Activated T-helper 2 cell treated with anti-CD3 and anti-CD28 coated beads, Interferon-gamma antibody, Interleukin-2, Interleukin-4, amounts not matched to agents 10 μg/mL and 5 μg/mL and 100 μg/mL, durations not matched to agents 14 hours and 24 hours and 36 hours (primary cell): ENCODE measurements at regions not wholly inside any gene's neighbourhood (a gene's known extent, or its start where the extent isn't known, plus 50 kb on each side); places are given as distances from the start of the nearest gene placed in this dataset.

Source experiments
- DNase-seq: peaks from one replicate; pipeline ENCODE4 v3.0.0; 2021; ENCODE audit warnings: low spot score
- H3K27ac Mint-ChIP-seq: one replicate; pipeline ENCODE4 v1.8.0; 2021; ENCODE audit warnings: mixed read lengths
- H3K27me3 Mint-ChIP-seq: one replicate; pipeline ENCODE4 v1.8.0; 2021; ENCODE audit warnings: low read depth, mixed read lengths
- H3K36me3 Mint-ChIP-seq: one replicate; pipeline ENCODE4 v1.8.0; 2021; ENCODE audit warnings: low read depth, mixed read lengths
- H3K4me1 Mint-ChIP-seq: one replicate; pipeline ENCODE4 v1.8.0; 2021; ENCODE audit warnings: low read depth, mixed read lengths
- H3K4me3 Mint-ChIP-seq: one replicate; pipeline ENCODE4 v1.8.0; 2021; ENCODE audit warnings: low read depth, mild to moderate bottlenecking, moderate library complexity, mixed read lengths
- H3K9me3 Mint-ChIP-seq: one replicate; pipeline ENCODE4 v1.8.0; 2021; ENCODE audit warnings: mixed read lengths
- intact Hi-C: fragments of 100-400 bp; cut with micrococcal nuclease; formaldehyde crosslinking; loops from one replicate; pipeline ENCODE4 v1.15.1; 2023

- Mint-ChIP-seq H3K36me3 (no peaks in the 10 kb centered on the region), H3K9me3 (no peaks in the 10 kb centered on the region), H3K4me3 (no peak overlapping the region), H3K4me1 (peaks cover 4% of the 10 kb centered on the region), H3K27ac (no peak overlapping the region), H3K27me3 (peaks cover 1% of the 10 kb centered on the region)
- intact Hi-C loops, result no loop called here
- no peak for DNase-seq
Measured at GRCh38 chr2:208545403-208546042, 138.9 kb downstream of the PTH2R start.

DNA sequence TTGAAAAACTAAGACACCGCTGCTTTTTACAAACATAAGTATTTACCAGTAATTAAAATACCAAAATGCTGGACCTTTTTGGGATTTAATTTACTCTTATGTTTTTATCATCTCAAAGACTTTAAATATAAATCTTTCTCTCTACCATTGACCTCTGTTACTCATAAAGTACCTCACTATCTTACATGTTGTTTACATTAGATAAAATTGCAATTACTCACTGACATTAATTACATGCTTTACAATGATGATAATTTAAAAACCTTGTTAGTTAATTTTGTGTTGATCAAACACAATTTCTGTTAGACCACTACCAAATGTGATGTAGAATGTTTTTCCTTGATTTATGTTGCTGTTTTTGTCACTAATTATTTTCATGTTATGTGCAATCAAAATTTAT, 139.5 kb downstream of the PTH2R start:
- no peaks in the 10 kb centered on the region for H3K9me3 Mint-ChIP-seq
- H3K27me3 Mint-ChIP-seq, result peaks cover 1% of the 10 kb centered on the region
- H3K27ac Mint-ChIP-seq, result no peak overlapping the region
- H3K4me3 Mint-ChIP-seq, result no peak overlapping the region
- intact Hi-C loops, result no loop called here
- no peaks in the 10 kb centered on the region for H3K36me3 Mint-ChIP-seq
- no peak for DNase-seq
- H3K4me1 Mint-ChIP-seq, result peaks cover 4% of the 10 kb centered on the region

DNA sequence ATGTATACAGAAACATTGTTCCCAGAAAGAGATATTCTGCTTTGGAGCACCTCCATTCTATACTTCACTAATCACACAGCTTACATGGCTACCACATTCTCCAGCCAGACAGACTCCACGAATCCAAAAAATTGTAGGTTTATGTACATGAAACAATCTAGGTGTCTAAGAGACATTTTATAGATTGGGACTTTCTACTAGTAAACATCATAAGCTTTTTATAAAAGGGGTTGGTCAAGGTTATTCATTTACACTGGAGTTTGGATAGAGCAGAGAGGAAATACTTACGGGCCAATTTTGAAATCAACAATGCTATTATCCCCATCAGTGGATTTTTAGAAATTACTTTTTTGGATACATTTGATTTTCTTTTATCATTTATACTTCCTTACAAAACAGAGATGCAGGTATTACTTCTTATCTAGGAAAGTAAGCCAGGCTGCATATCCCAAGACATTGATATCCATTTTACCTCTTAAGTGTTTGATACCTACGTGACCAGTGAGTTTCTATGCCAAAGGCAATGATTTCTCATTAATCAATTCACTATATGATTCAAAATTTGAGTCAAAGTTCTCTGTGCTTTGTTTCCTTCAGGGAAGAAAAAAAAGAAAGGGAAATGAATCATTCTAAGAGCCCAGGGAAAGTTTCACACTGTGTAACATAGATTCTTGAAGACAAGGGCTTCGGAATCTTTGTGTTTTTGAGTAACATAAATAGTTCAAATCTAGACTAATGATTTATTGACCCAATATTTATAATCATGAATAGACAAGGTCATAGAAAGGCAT, 140.5 kb downstream of the PTH2R start:
- Mint-ChIP-seq H3K27me3 (peaks cover 1% of the 10 kb centered on the region), H3K36me3 (no peaks in the 10 kb centered on the region), H3K4me1 (no peaks in the 10 kb centered on the region), H3K9me3 (no peaks in the 10 kb centered on the region), H3K27ac (no peak overlapping the region), H3K4me3 (no peak overlapping the region)
- intact Hi-C loops, result no loop called here
- no peak for DNase-seq

- no peaks in the 10 kb centered on the region for H3K36me3 Mint-ChIP-seq
- H3K4me1 Mint-ChIP-seq, result no peaks in the 10 kb centered on the region
- H3K9me3 Mint-ChIP-seq, result no peaks in the 10 kb centered on the region
- H3K4me3 Mint-ChIP-seq, result no peak overlapping the region
- no peak overlapping the region for H3K27ac Mint-ChIP-seq
- intact Hi-C loops, result no loop called here
- DNase-seq, result no peak
- peaks cover 1% of the 10 kb centered on the region for H3K27me3 Mint-ChIP-seq
Measured at GRCh38 chr2:208548700-208549099, 142.1 kb downstream of the PTH2R start.

DNA sequence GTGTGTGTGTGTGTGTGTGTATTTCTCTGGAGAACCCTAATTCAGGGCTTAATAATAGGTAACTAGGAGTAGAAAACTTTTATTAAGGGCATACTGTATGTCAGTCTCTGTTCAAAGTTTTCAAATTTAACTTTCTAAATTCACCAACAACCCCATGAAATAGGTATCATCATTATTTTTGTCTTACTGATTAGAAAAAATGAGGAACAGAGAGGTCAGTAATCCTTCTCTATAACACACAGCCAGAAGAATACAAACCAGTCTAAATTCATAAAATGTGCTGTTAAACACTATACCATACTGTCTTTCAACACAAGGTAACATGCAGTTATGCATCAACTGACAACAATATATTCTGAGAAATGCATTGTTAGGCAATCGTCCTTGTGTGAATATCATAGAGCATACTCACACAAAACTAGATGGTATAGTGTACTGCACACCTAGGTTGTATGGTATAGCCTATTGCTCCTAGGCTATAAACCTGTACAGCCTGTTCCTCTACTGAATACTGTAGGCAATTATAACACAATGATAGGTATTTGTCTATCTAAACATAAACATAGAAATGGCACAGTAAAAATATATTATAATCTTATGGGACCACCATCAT, 143.1 kb downstream of the PTH2R start:
- intact Hi-C loops, result no loop called here
- H3K27ac Mint-ChIP-seq, result no peak overlapping the region
- no peak for DNase-seq
- no peaks in the 10 kb centered on the region for H3K36me3 Mint-ChIP-seq
- H3K4me1 Mint-ChIP-seq, result no peaks in the 10 kb centered on the region
- peaks cover 1% of the 10 kb centered on the region for H3K27me3 Mint-ChIP-seq
- no peaks in the 10 kb centered on the region for H3K9me3 Mint-ChIP-seq
- H3K4me3 Mint-ChIP-seq, result no peak overlapping the region

GRCh38 chr2:208552943-208553342, 146.4 kb downstream of the PTH2R start:
- H3K27me3 Mint-ChIP-seq, result no peaks in the 10 kb centered on the region
- no peak overlapping the region for H3K27ac Mint-ChIP-seq
- H3K4me1 Mint-ChIP-seq, result no peaks in the 10 kb centered on the region
- intact Hi-C loops, result no loop called here
- no peaks in the 10 kb centered on the region for H3K36me3 Mint-ChIP-seq
- no peak for DNase-seq
- no peak overlapping the region for H3K4me3 Mint-ChIP-seq
- H3K9me3 Mint-ChIP-seq, result no peaks in the 10 kb centered on the region

GRCh38 chr2:208556983-208557484, 150.4 kb downstream of the PTH2R start:
- H3K36me3 Mint-ChIP-seq, result no peaks in the 10 kb centered on the region
- no peaks in the 10 kb centered on the region for H3K27me3 Mint-ChIP-seq
- no peak overlapping the region for H3K27ac Mint-ChIP-seq
- H3K9me3 Mint-ChIP-seq, result no peaks in the 10 kb centered on the region
- no peak for DNase-seq
- intact Hi-C loops, result no loop called here
- H3K4me3 Mint-ChIP-seq, result no peak overlapping the region
- no peaks in the 10 kb centered on the region for H3K4me1 Mint-ChIP-seq

DNA sequence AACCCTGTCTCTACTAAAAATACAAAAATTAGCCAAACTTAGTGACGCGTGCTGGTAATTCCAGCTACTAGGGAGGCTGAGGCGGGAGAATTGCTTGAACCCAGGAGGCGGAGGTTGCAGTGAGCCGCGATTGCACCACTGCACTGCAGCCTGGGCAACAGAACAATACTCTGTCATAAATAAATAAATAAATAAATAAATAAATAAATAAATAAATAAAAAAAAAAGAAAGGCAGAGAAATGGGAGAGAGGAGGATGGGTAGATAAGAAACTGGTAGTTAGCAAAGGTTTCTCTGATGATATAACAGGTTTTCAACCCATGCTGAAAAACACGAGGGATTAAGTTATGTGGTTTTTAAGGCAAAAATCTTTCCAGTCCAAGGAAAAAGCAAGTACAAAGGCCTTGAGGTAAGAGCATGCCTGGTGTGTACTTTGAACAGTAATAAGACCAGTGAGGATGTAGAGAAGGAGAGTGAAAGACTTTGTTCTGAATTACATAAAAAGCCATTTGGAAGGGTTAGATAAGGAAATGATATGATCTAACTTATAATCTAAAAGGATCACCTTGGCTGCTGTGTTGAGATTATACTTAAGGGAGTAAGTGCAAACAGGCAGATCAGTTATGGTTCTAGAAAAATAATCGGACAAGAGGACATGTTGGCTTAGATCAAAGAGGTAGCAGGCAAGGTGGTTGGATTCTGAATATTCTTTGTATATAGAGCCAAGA, 159.3 kb downstream of the PTH2R start:
- Mint-ChIP-seq H3K9me3 (no peaks in the 10 kb centered on the region), H3K27ac (no peak overlapping the region), H3K27me3 (no peaks in the 10 kb centered on the region), H3K4me3 (no peak overlapping the region), H3K36me3 (no peaks in the 10 kb centered on the region), H3K4me1 (no peaks in the 10 kb centered on the region)
- DNase-seq, result no peak
- intact Hi-C loops, result no loop called here

- Mint-ChIP-seq H3K4me1 (no peaks in the 10 kb centered on the region), H3K9me3 (no peaks in the 10 kb centered on the region), H3K27ac (no peak overlapping the region), H3K27me3 (no peaks in the 10 kb centered on the region), H3K36me3 (no peaks in the 10 kb centered on the region), H3K4me3 (no peak overlapping the region)
- intact Hi-C loops, result no loop called here
- DNase-seq, result no peak
Measured at GRCh38 chr2:208568203-208568602, 161.6 kb downstream of the PTH2R start.

- Mint-ChIP-seq H3K9me3 (no peaks in the 10 kb centered on the region), H3K27me3 (no peaks in the 10 kb centered on the region), H3K27ac (no peak overlapping the region), H3K36me3 (no peaks in the 10 kb centered on the region), H3K4me1 (no peaks in the 10 kb centered on the region), H3K4me3 (no peak overlapping the region)
- intact Hi-C loops, result no loop called here
- DNase-seq, result no peak
Measured at GRCh38 chr2:208570066-208570465, 163.5 kb downstream of the PTH2R start.

DNA sequence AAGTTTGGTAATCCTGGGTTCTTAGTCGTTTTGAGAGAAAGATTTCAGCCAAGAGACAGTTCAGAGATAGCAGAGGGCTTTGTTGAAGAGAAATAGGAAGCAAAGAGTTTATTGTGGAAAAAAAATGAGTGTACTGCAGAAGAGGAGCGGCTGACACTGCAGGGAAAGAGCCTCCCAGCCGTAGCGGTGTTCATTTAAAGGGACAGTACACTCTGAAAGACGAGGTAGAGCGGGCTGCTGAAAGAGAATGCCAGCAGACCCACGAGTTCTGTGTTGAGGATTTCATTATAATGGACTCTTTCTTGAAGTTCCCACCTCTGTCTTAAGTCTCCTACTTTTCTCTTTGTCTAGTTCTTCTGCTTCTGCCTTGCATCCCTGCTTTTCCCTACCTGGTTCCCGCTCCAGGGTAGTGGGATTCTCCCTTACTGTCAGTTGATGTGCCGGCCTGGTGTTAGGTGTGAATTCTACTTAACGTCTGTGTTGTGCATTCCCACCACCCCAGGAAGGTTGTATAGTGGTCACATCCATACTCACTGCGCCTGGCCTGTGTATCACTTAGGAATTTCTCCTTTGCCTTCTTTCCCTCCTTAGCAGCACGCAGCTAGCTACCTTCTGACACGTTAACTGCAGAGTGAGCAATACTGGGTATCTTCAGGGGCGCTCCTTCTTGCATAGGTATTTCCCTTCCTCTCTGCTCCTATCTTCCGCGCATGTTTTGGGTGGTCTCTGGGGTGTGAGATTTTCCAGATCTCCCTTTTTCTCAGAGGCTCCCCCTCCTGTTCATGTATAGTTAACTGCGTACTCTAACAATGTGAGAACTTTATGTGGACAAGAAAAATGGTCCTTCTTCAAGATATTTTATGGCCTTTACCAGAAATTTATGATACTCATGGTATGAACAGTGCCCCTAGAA, 164.5 kb downstream of the PTH2R start:
- H3K4me1 Mint-ChIP-seq, result no peaks in the 10 kb centered on the region
- H3K27ac Mint-ChIP-seq, result no peak overlapping the region
- intact Hi-C loops, result no loop called here
- H3K36me3 Mint-ChIP-seq, result no peaks in the 10 kb centered on the region
- no peaks in the 10 kb centered on the region for H3K27me3 Mint-ChIP-seq
- H3K4me3 Mint-ChIP-seq, result no peak overlapping the region
- DNase-seq, result no peak
- no peaks in the 10 kb centered on the region for H3K9me3 Mint-ChIP-seq

- no peaks in the 10 kb centered on the region for H3K4me1 Mint-ChIP-seq
- intact Hi-C loops, result no loop called here
- H3K27ac Mint-ChIP-seq, result no peak overlapping the region
- H3K36me3 Mint-ChIP-seq, result no peaks in the 10 kb centered on the region
- no peaks in the 10 kb centered on the region for H3K9me3 Mint-ChIP-seq
- no peak overlapping the region for H3K4me3 Mint-ChIP-seq
- no peaks in the 10 kb centered on the region for H3K27me3 Mint-ChIP-seq
- DNase-seq, result no peak
Measured at GRCh38 chr2:208571764-208572131, 165.2 kb downstream of the PTH2R start.
